Thyroid gland (tissue), 4 donors: ENCODE measurements at regions not wholly inside any gene's neighbourhood (a gene's known extent, or its start where the extent isn't known, plus 50 kb on each side); places are given as distances from the start of the nearest gene placed in this dataset.
"Not testable (repeated sequence)": the region's sequence is repeated elsewhere in the genome, so short reads cannot be mapped to it uniquely, and the experiment has no call there.

ENCODE experiments used
- POLR2A ChIP-seq, 2 donors: fragments of 450-650 bp; IDR thresholded peaks; one replicate each; pipeline ENCODE4 v1.6.1; 2017; ENCODE audit warnings: antibody characterized with exemption in 2 of 2, mild to moderate bottlenecking in 2 of 2, moderate library complexity in 1 of 2
- TF ChIP-seq, protein P1 (sequence below), 6 experiments: fragments of 200-600 bp in 3 of 6; fragments of 450-650 bp in 3 of 6; sonication (generic) in 3 of 6; IDR thresholded peaks; one replicate each; pipeline ENCODE4 v1.5.1; 2016 to 2019; ENCODE audit warnings: antibody characterized with exemption in 6 of 6, mild to moderate bottlenecking in 2 of 6, inconsistent platforms in 1 of 6, moderate library complexity in 1 of 6

- TF ChIP-seq, protein P1, sequence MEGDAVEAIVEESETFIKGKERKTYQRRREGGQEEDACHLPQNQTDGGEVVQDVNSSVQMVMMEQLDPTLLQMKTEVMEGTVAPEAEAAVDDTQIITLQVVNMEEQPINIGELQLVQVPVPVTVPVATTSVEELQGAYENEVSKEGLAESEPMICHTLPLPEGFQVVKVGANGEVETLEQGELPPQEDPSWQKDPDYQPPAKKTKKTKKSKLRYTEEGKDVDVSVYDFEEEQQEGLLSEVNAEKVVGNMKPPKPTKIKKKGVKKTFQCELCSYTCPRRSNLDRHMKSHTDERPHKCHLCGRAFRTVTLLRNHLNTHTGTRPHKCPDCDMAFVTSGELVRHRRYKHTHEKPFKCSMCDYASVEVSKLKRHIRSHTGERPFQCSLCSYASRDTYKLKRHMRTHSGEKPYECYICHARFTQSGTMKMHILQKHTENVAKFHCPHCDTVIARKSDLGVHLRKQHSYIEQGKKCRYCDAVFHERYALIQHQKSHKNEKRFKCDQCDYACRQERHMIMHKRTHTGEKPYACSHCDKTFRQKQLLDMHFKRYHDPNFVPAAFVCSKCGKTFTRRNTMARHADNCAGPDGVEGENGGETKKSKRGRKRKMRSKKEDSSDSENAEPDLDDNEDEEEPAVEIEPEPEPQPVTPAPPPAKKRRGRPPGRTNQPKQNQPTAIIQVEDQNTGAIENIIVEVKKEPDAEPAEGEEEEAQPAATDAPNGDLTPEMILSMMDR (IDR thresholded peaks at IDR 0.05), result not testable (repeated sequence)
- TF ChIP-seq POLR2A (IDR thresholded peaks at IDR 0.05), result not testable (repeated sequence)
Measured at GRCh38 chrX:65888150-65888549, 151.7 kb downstream of the VSIG4 start.
